ENCODE measurements at regions not wholly inside any gene's neighbourhood (a gene's known extent, or its start where the extent isn't known, plus 50 kb on each side); places are given as distances from the start of the nearest gene placed in this dataset.

DNA sequence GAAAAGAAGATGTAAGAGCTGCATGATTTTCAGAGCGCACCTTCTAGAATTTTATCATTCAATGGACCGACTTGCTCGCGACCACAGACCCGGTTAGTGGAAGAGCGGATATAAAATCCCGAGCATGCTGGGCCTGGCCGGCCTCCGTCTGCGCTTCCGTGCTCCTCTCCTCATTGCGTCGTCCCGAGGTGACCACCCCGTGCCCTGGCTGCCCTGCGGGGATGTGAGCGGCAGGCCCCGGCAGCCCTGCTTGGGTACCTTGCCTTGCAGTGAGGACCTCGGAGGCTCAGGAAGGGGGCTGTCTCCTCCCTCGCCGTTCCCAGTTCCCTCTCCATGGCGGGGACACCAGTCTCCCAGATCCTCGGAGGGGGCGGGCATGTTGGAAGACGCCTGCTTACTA lies 330.9 kb upstream of the SHH start:
- Histone ChIP-seq H3K27me3 (no peaks in the 10 kb centered on the region), H3K27ac (no peak overlapping the region), H3K9me3 (no peaks in the 10 kb centered on the region), H3K36me3 (no peaks in the 10 kb centered on the region), H3K4me3 (no peak overlapping the region), H3K4me1 (no peaks in the 10 kb centered on the region)
- no peak for TF ChIP-seq POLR2AphosphoS5 (IDR thresholded peaks at IDR 0.05)
- TF ChIP-seq EP300 (IDR thresholded peaks at IDR 0.05) = no peak
- no peak for TF ChIP-seq CTCF (IDR thresholded peaks at IDR 0.05)
- TF ChIP-seq POLR2A (IDR thresholded peaks at IDR 0.05) = no peak
- no peak for DNase-seq (ENCODE audit: low spot score in 2 of 2)
- 84% methylated on average over 24 of the region's 25 CpGs for WGBS

DNA sequence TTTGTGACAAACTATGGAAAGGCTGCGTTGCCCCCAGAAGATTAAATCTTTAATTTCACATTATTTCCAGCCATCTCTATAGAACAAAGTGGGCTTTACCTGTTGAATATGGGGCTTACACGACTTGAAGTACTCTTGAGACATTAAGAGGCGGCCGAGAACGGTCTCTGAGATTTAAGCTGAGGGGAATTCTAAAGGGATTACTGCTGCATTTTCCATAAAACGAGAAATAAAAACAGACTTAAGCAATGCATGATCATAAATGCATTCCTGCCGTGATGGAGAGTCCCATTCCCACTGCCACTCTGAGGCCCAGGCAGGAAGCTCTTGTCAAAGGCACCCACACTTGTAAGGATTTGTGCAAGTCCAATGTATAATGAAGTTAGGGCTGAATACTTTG lies 329.7 kb upstream of the SHH start:
- Histone ChIP-seq H3K9me3 (no peaks in the 10 kb centered on the region), H3K27me3 (no peaks in the 10 kb centered on the region), H3K4me1 (no peaks in the 10 kb centered on the region), H3K36me3 (no peaks in the 10 kb centered on the region), H3K4me3 (no peak overlapping the region), H3K27ac (no peak overlapping the region)
- TF ChIP-seq POLR2AphosphoS5 (IDR thresholded peaks at IDR 0.05) (no peak), POLR2A (IDR thresholded peaks at IDR 0.05) (no peak), CTCF (IDR thresholded peaks at IDR 0.05) (no peak), EP300 (IDR thresholded peaks at IDR 0.05) (no peak)
- 80% methylated on average over 7 of the region's 7 CpGs for WGBS
- no peak for DNase-seq (ENCODE audit: low spot score in 2 of 2)

DNA sequence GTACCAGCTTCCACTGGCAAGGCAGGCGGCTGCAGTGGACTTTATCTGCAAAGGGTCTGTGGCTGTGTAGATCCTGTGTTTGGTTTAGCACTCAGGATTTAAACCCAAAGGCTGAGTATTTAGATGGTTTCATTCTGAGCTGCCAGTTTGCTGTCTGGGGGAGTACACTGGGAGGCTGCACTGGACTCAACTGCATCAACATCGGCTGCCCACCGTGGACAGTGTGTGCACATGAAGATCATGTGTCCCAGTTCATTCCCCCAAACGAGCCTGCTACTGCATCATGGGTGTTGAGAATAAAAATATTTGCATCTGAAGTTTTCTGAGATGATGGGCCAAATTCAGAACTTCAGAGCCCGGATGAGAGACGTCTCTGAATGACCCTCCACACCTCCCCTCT lies 328.6 kb upstream of the SHH start:
- WGBS = 82% methylated on average over 6 of the region's 6 CpGs
- no peak for TF ChIP-seq EP300 (IDR thresholded peaks at IDR 0.05)
- Histone ChIP-seq H3K36me3 (no peaks in the 10 kb centered on the region), H3K27me3 (no peaks in the 10 kb centered on the region), H3K9me3 (no peaks in the 10 kb centered on the region), H3K4me1 (no peaks in the 10 kb centered on the region), H3K27ac (no peak overlapping the region), H3K4me3 (no peak overlapping the region)
- DNase-seq (ENCODE audit: low spot score in 2 of 2) = no peak

GRCh38 chr7:156140447-156140846 lies 328.2 kb upstream of the SHH start:
- H3K4me3 ChIP-seq = no peak overlapping the region
- DNase-seq (ENCODE audit: low spot score in 2 of 2) = no peak
- H3K27me3 ChIP-seq = no peaks in the 10 kb centered on the region
- H3K27ac ChIP-seq = no peak overlapping the region
- H3K9me3 ChIP-seq = no peaks in the 10 kb centered on the region
- whole genome bisulfite sequencing = 67% methylated on average over 7 of the region's 7 CpGs
- H3K36me3 ChIP-seq = no peaks in the 10 kb centered on the region
- H3K4me1 ChIP-seq = no peaks in the 10 kb centered on the region
- TF ChIP-seq EP300 (IDR thresholded peaks at IDR 0.05) (no peak), POLR2A (IDR thresholded peaks at IDR 0.05) (no peak), POLR2AphosphoS5 (IDR thresholded peaks at IDR 0.05) (no peak), CTCF (IDR thresholded peaks at IDR 0.05) (no peak)

DNA sequence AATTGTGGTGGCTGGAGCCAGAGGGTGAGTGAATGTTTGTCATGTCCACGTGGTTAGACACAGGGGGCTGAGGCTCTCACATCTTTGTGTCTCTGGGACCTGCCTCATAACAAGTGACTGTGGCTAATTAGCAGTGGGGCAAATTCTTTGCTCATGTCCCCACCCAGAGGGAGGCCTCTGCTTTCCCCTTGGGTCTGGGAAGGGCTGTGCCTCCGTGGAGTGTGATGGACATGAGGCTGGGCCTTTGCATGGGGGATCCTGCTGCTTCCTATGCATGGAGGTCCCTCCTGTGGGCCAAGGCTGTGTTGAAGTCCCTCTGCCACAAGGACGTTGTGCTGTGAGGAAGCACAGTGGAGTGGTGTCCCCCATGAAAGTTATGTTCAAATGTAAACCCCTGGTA lies 327.4 kb upstream of the SHH start:
- Histone ChIP-seq H3K9me3 (no peaks in the 10 kb centered on the region), H3K4me3 (no peak overlapping the region), H3K27me3 (no peaks in the 10 kb centered on the region), H3K27ac (no peak overlapping the region), H3K4me1 (no peaks in the 10 kb centered on the region), H3K36me3 (no peaks in the 10 kb centered on the region)
- no peak for TF ChIP-seq CTCF (IDR thresholded peaks at IDR 0.05)
- no peak for TF ChIP-seq EP300 (IDR thresholded peaks at IDR 0.05)
- TF ChIP-seq POLR2AphosphoS5 (IDR thresholded peaks at IDR 0.05) = no peak
- no peak for TF ChIP-seq POLR2A (IDR thresholded peaks at IDR 0.05)
- DNase-seq (ENCODE audit: low spot score in 2 of 2) = no peak
- 77% methylated on average over 2 of the region's 3 CpGs for WGBS

DNA sequence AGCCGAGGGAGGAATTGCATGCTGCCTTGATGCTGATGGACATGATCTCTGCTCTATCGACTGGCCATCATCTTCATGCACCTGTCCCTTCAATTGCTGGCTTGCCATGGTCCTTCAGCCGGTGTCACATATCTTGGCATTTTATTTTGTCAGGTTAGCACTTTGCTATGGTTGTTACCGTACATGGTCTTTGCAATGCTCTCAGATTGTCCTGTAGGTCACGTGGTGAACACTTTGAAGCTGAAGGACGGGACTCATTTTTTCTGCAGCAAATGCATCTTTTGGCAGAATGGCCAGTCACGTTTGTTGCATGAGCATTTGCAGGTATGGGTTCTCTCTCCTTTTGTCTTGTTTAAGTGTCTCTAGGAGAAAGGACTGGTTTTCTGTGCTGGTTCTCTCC lies 326.8 kb upstream of the SHH start:
- H3K27ac ChIP-seq = no peak overlapping the region
- H3K4me1 ChIP-seq = no peaks in the 10 kb centered on the region
- no peak for TF ChIP-seq EP300 (IDR thresholded peaks at IDR 0.05)
- TF ChIP-seq POLR2AphosphoS5 (IDR thresholded peaks at IDR 0.05) = no peak
- no peak for TF ChIP-seq POLR2A (IDR thresholded peaks at IDR 0.05)
- no peak for TF ChIP-seq CTCF (IDR thresholded peaks at IDR 0.05)
- H3K9me3 ChIP-seq = no peaks in the 10 kb centered on the region
- no peaks in the 10 kb centered on the region for H3K27me3 ChIP-seq
- 95% methylated on average over 7 of the region's 7 CpGs for WGBS
- H3K36me3 ChIP-seq = no peaks in the 10 kb centered on the region
- no peak overlapping the region for H3K4me3 ChIP-seq
- no peak for DNase-seq (ENCODE audit: low spot score in 2 of 2)

Measured in suprapubic skin (tissue), 4 donors.